ENCODE measurements at regions not wholly inside any gene's neighbourhood (a gene's known extent, or its start where the extent isn't known, plus 50 kb on each side); places are given as distances from the start of the nearest gene placed in this dataset.

- TF ChIP-seq GLIS3 (CRISPR knock-in tag; IDR thresholded peaks at IDR 0.05), result no peak
- no peak for TF ChIP-seq ZC3H10 (CRISPR knock-in tag; IDR thresholded peaks at IDR 0.05)
- TF ChIP-seq PPARA (CRISPR knock-in tag; IDR thresholded peaks at IDR 0.05; ENCODE audit: borderline replicate concordance), result no peak
- TF ChIP-seq ZFP30 (CRISPR knock-in tag; IDR thresholded peaks at IDR 0.05), result no peak
- TF ChIP-seq ZFP3 (CRISPR knock-in tag; IDR thresholded peaks at IDR 0.05), result no peak
- TF ChIP-seq ZNF70 (CRISPR knock-in tag; IDR thresholded peaks at IDR 0.05), result no peak
- TF ChIP-seq PATZ1 (CRISPR knock-in tag; IDR thresholded peaks at IDR 0.05; ENCODE audit: borderline replicate concordance), result no peak
- TF ChIP-seq OSR1 (CRISPR knock-in tag; IDR thresholded peaks at IDR 0.05), result no peak
- TF ChIP-seq ZNF8 (CRISPR knock-in tag; IDR thresholded peaks at IDR 0.05), result no peak
- no peak for TF ChIP-seq ARNTL (CRISPR knock-in tag; IDR thresholded peaks at IDR 0.05; ENCODE audit: borderline replicate concordance, low read depth)
Measured at GRCh38 chr3:190972840-190973270, 110.4 kb upstream of the GMNC start.

Measured in SK-N-SH treated with all-trans-retinoic acid at 6 μM for 48 hours (cell line).